ENCODE measurements at regions not wholly inside any gene's neighbourhood (a gene's known extent, or its start where the extent isn't known, plus 50 kb on each side); places are given as distances from the start of the nearest gene placed in this dataset.

DNA sequence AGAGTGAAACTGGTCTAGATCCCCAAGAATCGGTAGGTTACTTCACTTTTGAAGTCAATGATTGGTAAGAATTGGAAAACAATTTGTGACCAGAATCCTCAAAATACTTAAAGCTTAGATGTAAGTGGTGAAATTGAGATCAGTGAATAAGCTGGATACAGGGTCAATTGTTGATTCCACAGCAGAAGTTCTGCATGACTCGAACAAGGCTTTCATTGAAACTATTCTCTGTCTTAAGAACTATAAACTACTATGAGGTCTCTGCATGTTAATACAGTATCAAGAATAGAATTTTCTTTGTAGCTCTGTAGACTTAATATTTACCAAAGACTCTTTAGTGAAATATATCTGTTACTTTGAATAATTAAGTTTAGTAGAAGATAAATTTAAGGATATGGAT lies 324.2 kb upstream of the FIGN start:
- TF ChIP-seq, protein P1, sequence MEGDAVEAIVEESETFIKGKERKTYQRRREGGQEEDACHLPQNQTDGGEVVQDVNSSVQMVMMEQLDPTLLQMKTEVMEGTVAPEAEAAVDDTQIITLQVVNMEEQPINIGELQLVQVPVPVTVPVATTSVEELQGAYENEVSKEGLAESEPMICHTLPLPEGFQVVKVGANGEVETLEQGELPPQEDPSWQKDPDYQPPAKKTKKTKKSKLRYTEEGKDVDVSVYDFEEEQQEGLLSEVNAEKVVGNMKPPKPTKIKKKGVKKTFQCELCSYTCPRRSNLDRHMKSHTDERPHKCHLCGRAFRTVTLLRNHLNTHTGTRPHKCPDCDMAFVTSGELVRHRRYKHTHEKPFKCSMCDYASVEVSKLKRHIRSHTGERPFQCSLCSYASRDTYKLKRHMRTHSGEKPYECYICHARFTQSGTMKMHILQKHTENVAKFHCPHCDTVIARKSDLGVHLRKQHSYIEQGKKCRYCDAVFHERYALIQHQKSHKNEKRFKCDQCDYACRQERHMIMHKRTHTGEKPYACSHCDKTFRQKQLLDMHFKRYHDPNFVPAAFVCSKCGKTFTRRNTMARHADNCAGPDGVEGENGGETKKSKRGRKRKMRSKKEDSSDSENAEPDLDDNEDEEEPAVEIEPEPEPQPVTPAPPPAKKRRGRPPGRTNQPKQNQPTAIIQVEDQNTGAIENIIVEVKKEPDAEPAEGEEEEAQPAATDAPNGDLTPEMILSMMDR (IDR thresholded peaks at IDR 0.05) = no peak
- TF ChIP-seq ZFX (IDR thresholded peaks at IDR 0.05; ENCODE audit: borderline replicate concordance) = no peak
